MCF 10A (cell line): ENCODE measurements at regions not wholly inside any gene's neighbourhood (a gene's known extent, or its start where the extent isn't known, plus 50 kb on each side); places are given as distances from the start of the nearest gene placed in this dataset.

Source experiments
- BruUV-seq: library from RNA; stranded (reverse); fragments of 400-500 nt; replicated peaks from 2 replicates; lab custom pipeline; 2021; lab: Mats Ljungman, UMichigan
- CTCF ChIA-PET: fragments of 300-600 bp; sonication (Branson Sonifier 250); formaldehyde crosslinking; extraction: SDS; loops from one replicate; lab custom pipeline; 2021; ENCODE audit warnings: antibody characterized with exemption, inconsistent platforms; lab: Yijun Ruan, JAX
- POLR2A ChIA-PET: fragments of 300-600, 350-650 bp; sonication (Branson Sonifier 250); formaldehyde crosslinking; extraction: SDS; loops from one replicate; lab custom pipeline; 2020; ENCODE audit warnings: antibody characterized with exemption, inconsistent platforms; lab: Yijun Ruan, JAX
- DNase-seq: peaks from one replicate; pipeline ENCODE4 v3.0.0-alpha.2; 2018; ENCODE audit not compliant: unreplicated experiment
- H3K27ac Mint-ChIP-seq: one replicate; pipeline ENCODE4 v1.8.0; 2022; ENCODE audit warnings: mild to moderate bottlenecking, low read depth, mixed read lengths; ENCODE audit not compliant: unreplicated experiment
- H3K27me3 Mint-ChIP-seq: one replicate; pipeline ENCODE4 v1.8.0; 2022; ENCODE audit warnings: mixed read lengths; ENCODE audit not compliant: insufficient read depth, unreplicated experiment
- H3K36me3 Mint-ChIP-seq: one replicate; pipeline ENCODE4 v1.8.0; 2022; ENCODE audit warnings: mild to moderate bottlenecking, moderate library complexity, mixed read lengths; ENCODE audit not compliant: insufficient read depth, unreplicated experiment
- H3K4me1 Mint-ChIP-seq: one replicate; pipeline ENCODE4 v1.8.0; 2022; ENCODE audit warnings: mixed read lengths; ENCODE audit not compliant: insufficient read depth, unreplicated experiment
- H3K4me3 Mint-ChIP-seq: one replicate; pipeline ENCODE4 v1.8.0; 2022; ENCODE audit warnings: mild to moderate bottlenecking, moderate library complexity, mixed read lengths; ENCODE audit not compliant: unreplicated experiment
- H3K9me3 Mint-ChIP-seq: one replicate; pipeline ENCODE4 v1.8.0; 2022; ENCODE audit warnings: mixed read lengths; ENCODE audit not compliant: unreplicated experiment
- CTCF ChIP-seq: fragments of 200-600 bp; IDR thresholded peaks from one replicate; pipeline ENCODE4 v1.8.0; 2022; ENCODE audit warnings: antibody characterized with exemption, mild to moderate bottlenecking; ENCODE audit not compliant: unreplicated experiment
- intact Hi-C: fragments of 100-400 bp; cut with micrococcal nuclease; formaldehyde crosslinking; loops from 2 replicates; pipeline ENCODE4 v1.14.1; 2022

GRCh38 chr11:13848031-13848430 lies 114.5 kb upstream of the SPON1 start:
- no peaks in the 10 kb centered on the region for H3K9me3 Mint-ChIP-seq
- no TSS peak for BruUV-seq
- no peak overlapping the region for H3K4me3 Mint-ChIP-seq
- no peaks in the 10 kb centered on the region for H3K36me3 Mint-ChIP-seq
- no peak for DNase-seq
- H3K4me1 Mint-ChIP-seq = peaks cover 6% of the 10 kb centered on the region
- POLR2A ChIA-PET = interaction anchor here (0.9 to 1.1 kb wide), 2 partner anchors 11 to 38 kb away, joined by 4 to 6 read pairs; no protein-coding TSS in a partner anchor
- no peak overlapping the region for H3K27ac Mint-ChIP-seq
- no peak for TF ChIP-seq CTCF
- H3K27me3 Mint-ChIP-seq = peaks cover 50% of the 10 kb centered on the region
- CTCF ChIA-PET = no interaction called here
- intact Hi-C loops = no loop called here

- DNase-seq = no peak
- ChIA-PET POLR2A (no interaction called here), CTCF (no interaction called here)
- no peak for TF ChIP-seq CTCF
- no peak overlapping the region for H3K27ac Mint-ChIP-seq
- H3K36me3 Mint-ChIP-seq = no peaks in the 10 kb centered on the region
- H3K4me1 Mint-ChIP-seq = peaks cover 6% of the 10 kb centered on the region
- intact Hi-C loops = no loop called here
- BruUV-seq = no TSS peak
- no peaks in the 10 kb centered on the region for H3K9me3 Mint-ChIP-seq
- H3K27me3 Mint-ChIP-seq = peaks cover 60% of the 10 kb centered on the region
- H3K4me3 Mint-ChIP-seq = no peak overlapping the region
Observed at GRCh38 chr11:13850231-13851005, 112.1 kb upstream of the SPON1 start.

- Mint-ChIP-seq H3K4me3 (no peak overlapping the region), H3K27ac (no peak overlapping the region), H3K27me3 (peaks cover 68% of the 10 kb centered on the region), H3K36me3 (no peaks in the 10 kb centered on the region), H3K4me1 (peaks cover 6% of the 10 kb centered on the region), H3K9me3 (no peaks in the 10 kb centered on the region)
- no TSS peak for BruUV-seq
- ChIA-PET CTCF (no interaction called here), POLR2A (interaction anchor here (0.6 kb wide), 1 partner anchor 12 kb away, joined by 3 read pairs; no protein-coding TSS in a partner anchor)
- intact Hi-C loops = no loop called here
- TF ChIP-seq CTCF = no peak
- DNase-seq = no peak
Observed at GRCh38 chr11:13851691-13852090, 110.8 kb upstream of the SPON1 start.

GRCh38 chr11:13852481-13852880 lies 110.0 kb upstream of the SPON1 start:
- POLR2A ChIA-PET = no interaction called here
- TF ChIP-seq CTCF = no peak
- Mint-ChIP-seq H3K9me3 (no peaks in the 10 kb centered on the region), H3K27ac (no peak overlapping the region), H3K4me1 (peaks cover 6% of the 10 kb centered on the region), H3K36me3 (no peaks in the 10 kb centered on the region), H3K4me3 (no peak overlapping the region), H3K27me3 (peaks cover 75% of the 10 kb centered on the region)
- BruUV-seq = no TSS peak
- intact Hi-C loops = no loop called here
- DNase-seq = no peak
- CTCF ChIA-PET = no interaction called here
